GM19467 (cell line): ENCODE measurements at regions not wholly inside any gene's neighbourhood (a gene's known extent, or its start where the extent isn't known, plus 50 kb on each side); places are given as distances from the start of the nearest gene placed in this dataset.
"Not testable (repeated sequence)": the region's sequence is repeated elsewhere in the genome, so short reads cannot be mapped to it uniquely, and the experiment has no call there.

Source experiments
- ATAC-seq: cut with Tn5 transposase; IDR thresholded peaks from one replicate; pipeline ENCODE4 v1.9.1; 2021; ENCODE audit warnings: mild to moderate bottlenecking, moderate library complexity; ENCODE audit not compliant: unreplicated experiment

DNA sequence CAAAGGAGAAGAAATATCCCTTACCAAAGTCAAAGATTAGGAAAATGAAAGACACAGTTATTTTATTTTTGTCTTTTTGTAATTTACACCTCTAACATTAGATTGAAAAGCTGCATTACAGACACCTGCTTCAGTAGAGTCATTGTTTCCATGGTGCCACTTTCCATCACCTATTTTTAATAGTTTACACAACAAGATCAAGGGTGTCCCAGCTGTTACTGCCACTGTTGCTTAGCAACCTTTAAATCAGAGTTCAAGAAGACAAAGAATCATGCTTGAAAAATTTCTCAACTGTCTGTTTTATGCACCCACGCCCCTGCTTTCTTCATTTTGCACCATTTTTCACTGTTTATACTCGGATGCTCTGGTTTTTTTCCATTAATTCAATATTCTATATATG, 668.2 kb upstream of the GJE1 start:
- ATAC-seq: peak; percentile 67

DNA sequence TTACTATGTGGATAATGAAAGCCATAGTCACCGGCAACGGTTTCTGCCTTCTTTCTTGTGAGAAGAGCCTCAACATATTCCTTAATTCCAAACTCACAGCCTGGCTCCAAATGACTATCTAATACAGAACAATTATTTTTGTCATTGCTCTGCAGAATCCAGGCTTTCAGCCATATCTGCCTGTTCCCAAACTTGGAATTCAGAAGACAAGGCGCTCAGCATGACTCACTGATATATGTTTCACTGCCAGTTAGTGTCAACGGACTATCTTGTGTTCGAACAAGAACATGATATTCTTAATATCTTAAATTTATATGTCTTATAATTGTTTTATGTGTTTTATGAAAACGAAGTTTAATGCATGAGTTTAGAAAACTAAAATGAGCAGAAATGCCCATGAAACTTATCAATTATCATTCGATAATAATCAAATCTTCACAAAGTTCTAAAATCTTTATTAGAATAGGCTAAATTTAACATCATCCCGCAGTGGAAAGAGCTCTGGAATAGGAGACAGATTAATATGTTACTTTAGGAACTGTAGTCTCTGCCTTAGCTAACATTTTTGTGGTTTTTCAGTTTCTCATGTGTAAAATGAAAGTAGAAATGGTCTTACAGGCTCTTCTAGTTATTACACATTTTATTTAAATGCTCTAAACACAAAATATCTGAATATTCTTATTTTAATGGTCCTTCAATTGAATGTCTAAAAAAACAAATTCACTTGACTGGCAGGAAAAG, 669.3 kb upstream of the GJE1 start:
- ATAC-seq: peak; percentile 81

DNA sequence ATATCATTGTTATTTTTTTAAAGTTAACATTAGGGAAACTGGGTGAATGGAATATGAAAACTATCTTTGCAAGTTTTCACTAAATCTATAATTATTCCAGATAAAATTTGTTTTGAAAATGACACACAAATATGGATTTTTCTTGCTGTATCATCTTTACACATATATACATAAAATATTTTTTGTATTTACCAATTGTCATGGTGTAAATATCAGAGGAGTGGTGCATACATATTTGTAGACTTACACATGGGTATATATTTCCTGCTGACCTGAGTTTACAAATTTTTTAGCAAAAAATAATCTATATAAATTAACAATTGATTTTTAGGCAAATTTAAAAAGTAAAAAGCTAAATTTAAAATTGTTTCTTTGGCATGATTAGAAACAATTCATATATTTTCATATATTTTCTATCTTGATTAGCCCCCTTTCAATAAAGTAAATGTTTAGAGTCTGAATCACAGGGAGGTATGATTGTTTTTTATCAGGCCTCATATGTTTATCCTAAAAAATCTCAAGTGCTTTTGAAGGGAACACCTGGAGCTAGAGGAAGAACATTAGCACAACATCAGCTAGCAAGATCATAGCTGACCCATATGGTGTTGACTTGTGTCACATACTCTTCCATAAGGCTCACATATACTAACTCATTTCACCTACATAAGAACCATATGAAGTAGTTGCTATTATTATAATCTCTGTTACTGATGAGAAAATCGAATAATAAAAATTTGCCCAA, 671.8 kb upstream of the GJE1 start:
- ATAC-seq: no peak

DNA sequence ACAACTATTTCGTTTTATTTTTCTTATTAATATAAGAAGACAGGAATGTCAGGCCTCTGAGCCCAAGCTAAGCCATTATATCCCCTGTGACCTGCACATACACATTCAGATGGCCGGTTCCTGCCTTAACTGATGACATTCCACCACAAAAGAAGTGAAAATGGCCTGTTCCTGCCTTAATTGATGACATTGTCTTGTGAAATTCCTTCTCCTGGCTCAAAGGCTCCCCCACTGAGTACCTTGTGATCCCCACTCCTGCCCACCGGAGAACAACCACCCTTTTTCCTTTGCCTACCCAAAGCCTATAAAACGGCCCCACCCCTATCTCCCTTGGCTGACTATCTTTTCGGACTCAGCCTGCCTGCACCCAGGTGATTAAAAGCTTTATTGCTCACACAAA, 672.5 kb upstream of the GJE1 start:
- ATAC-seq: not testable (repeated sequence)

DNA sequence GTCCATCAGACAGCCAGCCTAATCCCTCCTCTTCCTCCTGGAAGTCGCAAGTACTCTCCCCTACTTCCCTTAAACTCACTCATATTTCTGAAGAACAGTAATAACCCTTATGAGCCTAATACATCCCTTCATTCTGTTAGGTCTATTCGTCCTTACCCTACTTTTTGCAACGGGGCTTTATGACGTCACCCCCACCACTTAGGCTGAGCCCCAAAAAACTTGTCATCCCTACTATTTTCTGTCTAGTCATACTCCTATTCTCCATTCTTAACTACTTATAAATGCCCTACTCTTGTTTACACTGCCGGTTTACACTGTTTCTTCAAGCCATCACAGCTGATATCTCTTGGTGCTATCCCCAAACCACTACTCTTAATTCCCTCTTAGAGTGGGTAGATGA, 674.7 kb upstream of the GJE1 start:
- not testable (repeated sequence) for ATAC-seq

DNA sequence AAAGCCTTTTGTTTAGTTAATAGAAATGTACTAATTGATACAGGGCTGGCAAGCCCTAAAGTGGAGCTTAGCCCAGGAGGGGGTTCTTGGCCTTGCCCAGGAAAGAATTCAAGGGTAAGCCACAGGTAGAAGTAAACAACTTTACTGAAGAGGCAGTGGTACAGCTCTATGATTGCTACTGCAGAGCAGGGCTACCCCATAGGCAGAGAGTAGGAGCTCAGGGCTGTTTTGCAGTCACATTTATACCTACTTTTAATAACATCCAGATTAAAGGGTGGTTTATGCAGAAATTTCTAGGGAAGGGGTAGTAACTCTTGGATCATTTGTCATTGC, 680.4 kb upstream of the GJE1 start:
- no peak for ATAC-seq

DNA sequence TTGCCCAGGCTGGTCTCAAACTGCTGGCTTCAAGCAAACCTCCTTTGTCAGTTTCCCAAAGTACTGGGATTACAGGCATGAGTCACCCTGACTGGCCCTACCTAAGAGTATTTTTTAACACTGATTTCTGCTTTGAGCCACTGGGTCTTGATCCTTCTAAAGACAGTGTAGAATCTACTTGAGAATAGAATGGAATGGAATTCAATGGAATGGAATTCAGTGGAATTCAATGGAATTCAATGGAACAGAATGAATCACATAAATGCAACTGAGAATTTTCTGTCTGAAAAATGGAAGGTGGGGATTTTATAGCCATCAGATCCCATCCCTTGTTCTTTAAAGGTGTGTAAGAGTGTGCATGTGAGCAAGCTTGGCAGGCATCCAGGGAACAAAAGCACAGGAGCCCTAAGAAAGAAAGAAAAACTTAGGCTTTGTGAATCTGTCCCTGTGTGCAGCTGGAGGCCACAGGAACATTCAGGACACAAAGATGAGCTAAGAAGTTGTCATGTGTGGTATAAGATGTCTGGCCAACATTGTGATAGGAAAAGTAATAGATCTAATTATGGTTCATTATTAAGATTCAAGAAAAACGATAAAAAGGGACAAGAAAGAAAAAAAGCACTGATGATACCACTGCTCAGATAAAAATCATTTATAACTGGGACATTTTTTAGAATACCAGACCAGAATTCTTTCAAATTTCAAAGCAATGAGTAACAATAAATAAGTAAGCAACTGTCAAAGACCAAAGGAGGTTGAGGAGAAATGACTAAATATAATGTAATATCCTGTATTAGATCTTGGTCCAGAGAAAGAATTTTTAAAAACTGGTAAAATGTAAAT, 681.0 kb upstream of the GJE1 start:
- ATAC-seq: no peak

DNA sequence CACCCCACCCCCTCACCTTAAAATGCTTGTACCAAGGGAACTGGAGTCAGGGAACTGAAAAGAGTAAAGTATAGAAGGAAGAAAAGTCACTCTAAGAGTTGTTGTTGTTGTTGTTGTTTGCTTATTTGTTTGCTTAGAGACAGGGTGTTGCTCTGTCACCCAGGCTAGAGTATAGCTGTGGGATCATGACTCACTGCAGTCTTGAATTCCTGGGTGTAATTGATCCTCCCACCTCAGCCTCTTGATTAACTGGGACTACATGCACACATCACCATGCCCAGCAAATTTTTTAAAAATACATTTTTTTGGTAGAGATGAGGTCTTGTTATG, 681.6 kb upstream of the GJE1 start:
- no peak for ATAC-seq

DNA sequence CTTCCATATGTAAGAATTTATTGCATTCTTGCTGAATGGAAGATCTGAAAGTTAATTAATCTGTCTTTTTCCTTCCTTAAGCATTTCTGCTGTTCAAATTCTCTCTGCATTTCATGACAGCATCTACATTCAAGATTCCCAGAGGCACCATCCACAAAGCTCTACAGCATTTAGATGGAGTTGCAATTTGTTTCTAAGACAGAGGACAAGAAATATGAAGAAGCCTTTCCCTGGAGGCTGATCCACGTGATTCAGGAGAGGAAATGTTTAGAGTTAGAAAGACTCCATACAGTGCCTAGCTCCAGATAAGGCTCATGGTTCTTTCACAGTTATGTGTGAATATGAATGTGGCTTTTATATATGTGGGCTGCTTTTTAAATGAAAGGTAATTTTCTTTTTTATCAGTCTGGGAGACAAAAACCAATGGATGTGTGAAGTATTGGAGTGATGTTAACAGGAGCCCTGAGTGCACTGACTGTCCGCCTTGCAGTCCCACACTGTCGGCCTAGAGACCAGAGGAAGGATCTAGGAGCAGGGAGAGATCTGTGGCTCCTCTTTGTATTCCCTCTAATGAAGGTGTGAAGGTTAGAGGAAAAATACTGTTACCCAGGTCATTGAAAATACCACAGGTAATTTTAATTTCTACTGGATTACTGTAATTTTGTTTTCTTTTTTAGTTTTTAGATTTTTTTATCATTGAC, 686.6 kb upstream of the GJE1 start:
- no peak for ATAC-seq

DNA sequence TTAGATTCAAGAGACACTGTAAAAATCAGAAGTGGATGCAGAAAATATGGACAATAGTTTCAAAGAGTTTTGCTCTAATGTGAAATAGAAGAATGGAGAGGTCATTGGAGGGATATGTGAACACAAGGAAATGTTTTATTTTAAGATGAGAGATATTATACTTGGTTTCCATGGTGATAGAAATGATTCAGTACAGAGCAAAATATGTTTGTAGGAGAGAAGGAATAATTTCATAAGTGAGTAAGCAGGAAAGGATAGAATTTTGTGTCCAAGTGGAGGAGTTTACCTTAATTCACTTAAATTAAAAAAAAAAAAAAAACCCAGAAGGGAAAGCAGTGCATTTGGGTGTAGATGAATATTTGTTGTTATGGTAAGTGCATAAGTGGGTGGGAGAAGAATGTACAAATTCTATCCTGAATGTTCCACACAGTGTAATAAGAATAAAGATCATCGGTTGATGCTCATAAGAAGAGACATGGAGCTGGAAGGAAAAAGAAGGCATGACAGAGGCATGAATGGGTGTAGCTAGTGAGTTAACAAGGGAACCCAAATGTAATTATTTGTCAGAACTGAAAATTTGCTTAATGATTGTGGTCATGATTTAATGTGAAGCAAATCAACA, 688.9 kb upstream of the GJE1 start:
- no peak for ATAC-seq

DNA sequence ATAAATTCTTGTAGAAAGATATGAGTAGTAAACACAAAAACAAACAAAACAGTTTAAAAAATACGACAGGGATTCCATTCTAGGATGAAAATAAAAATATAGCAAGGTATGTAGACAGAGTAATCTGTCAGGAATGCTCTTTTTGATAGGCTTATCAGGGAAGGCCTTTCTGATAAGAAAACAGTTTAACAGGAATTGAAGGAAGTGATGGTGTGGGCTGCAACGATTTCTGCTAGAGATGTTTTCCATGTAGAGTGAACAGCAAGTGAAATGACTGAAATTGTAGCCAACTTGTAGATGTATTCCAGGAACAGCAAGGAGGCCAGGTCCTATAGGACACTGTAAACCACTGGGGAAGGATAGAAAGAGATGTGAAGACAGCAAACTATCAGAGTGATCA, 689.7 kb upstream of the GJE1 start:
- ATAC-seq: no peak

DNA sequence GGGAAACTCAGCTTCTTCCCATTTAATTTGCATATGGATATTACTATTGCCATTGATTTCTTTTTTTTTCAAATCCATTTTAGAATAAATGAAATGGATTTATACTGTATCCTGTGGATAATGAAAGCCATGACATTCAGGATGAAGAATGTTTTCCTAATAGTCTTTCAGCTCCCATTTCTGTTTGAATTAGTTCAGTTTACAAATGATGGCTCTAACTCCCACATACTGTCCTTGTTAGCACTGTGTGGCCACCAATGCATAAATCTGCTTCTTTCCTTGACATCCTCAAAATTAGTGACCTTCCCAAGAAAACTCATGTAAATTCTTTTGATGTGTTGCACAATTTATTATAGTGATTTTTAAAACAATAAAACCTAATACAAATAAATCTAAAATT, 693.2 kb upstream of the GJE1 start:
- no peak for ATAC-seq

DNA sequence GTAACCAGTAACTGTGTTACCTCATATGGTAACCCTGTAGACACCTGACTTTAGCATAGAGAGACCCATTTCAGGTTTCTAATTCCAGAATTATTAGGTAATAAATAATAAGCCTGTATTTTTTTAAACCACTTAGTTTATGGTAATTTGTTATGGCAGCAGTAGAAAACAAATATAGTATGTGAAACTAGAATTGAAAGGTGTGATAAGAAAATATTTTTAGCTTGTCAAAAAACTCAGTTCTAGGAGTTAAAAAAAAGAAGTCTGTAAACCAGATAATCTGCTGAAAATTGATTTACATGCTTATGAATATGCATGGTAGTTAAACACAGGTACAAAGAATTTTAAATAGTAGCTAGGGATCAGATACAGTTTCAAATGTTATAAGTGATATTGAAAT, 695.0 kb upstream of the GJE1 start:
- ATAC-seq: no peak

DNA sequence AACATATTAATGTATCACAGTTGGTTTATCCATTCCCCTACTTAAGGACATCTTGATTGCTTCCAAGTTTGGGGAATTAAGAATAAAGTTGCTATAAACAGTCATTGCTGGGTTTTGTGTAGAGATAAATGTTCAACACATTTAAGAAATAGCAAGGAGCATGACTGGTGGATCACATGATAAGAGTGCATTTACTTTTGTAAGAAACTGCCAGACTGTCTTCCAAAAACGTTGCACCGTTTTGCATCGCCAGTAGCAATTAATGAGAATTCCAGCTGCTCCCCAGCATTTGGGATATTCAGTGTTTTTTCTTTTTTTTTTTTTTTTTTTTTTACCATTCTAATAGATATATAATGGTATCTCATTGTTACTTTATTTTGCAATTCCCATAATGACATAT, 695.7 kb upstream of the GJE1 start:
- ATAC-seq: no peak

DNA sequence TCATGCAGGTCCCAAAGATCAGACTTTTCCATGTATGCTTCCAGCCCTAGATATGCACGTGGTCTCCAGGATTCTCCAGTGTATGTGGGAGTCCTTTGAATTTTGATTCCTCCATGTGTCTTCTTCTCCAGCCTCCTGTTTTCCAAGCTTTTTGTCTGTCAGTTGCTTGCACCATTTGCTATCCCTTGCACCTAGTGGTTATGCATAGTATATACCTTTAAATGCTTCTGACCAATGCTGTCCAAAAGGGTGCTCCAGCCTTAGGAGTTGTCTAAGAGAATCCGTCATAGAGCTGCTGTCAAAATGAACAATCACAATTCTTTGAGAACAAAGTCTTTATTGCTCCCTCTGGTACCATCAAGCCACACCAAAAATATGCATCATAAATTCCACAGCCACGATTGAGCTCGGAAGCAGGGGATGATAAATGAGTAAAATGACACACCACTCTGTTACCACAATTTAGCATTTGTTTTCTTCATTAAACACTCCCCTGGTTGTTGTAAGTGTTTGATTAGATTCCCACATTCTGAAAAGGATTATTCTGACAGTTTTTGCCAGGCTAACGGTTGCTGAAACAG, 706.2 kb upstream of the GJE1 start:
- no peak for ATAC-seq

DNA sequence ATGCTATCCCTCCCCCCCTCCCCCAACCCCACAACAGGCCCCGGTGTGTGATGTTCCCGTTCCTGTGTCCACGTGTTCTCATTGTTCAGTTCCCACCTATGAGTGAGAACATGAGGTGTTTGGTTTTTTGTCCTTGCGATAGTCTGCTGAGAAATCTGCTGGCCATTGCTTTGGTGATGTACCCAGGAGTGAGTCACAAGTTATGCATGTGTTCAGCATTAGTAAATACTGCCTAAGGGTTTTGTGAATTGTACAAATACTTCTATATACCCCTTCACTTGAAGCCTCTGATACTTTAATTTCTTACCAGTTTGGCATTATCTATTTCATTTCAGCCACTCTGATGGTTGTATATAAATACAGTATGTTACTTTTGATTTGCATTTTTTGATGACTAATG, 711.3 kb upstream of the GJE1 start:
- no peak for ATAC-seq

DNA sequence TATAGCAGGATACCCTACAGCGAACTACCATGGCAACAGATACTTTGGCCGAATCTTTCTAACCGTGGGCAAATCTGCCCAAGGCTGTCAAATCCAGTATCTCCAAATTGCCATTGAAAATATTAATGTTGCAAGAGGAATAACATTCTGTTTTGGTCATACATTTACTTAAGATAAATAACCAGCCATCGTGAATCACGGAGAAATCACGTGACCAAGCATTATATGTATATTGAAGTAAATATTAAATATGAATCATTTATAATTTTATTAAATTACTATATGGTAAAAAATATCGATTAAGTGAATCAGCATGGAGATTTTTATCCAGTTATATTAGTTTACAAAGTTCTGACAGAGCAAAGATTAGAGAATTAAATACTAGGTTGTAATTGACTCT, 714.6 kb upstream of the GJE1 start:
- ATAC-seq: no peak

DNA sequence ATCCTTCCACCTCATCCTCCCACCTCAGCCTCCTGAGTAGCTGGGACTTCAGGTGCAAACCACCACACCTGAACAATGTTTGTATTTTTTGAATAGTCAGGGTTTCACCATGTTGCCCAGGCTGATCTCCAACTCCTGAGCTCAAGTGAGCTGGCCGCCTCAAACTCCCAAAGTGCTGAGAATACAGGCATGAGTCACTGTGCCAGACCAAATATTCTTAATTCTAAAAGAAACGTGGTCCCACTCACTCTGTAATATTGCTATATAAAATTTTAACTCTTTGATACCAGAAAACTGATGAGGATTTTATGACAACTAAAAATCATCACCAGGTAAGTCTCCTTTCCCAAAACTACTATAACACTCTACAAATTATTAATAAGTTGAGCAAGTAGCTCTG, 716.8 kb upstream of the GJE1 start:
- no peak for ATAC-seq

DNA sequence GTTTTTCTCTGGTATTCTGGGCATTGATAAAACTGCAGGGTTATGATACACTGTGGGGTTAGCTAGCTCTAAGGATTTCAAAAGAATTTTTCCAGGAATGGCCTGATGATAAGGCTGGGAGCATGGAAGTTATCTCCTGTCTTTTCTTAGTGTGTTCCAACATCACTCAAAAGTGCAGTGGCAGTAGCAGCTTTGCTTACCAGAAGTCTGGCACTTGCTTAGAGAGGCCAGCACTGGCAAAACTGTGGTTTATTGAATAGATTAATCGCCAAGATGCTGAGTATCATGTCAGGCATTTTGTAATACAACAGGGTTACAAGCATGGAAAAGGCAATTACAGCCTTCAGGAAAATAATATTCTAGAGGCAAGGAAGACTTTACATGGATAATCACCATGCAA, 719.5 kb upstream of the GJE1 start:
- no peak for ATAC-seq

DNA sequence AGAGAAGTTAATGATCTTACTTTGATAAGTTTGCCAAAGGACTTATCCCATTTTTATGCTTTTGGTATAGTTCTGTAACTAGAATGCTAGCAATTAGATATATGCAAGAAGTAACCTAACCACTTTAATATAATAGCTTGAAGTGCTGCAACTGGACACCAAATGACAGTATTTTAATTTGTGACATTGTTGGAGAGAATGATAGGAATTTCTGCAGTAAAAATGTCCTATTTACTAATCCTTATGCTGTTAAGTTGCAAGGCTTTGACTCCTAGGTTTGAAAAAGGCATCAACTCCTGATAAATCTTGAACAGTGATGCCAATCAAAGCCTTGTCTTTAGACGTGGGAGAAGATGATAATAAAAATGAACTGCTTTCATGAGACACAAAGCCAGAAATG, 726.0 kb upstream of the GJE1 start:
- ATAC-seq: no peak

DNA sequence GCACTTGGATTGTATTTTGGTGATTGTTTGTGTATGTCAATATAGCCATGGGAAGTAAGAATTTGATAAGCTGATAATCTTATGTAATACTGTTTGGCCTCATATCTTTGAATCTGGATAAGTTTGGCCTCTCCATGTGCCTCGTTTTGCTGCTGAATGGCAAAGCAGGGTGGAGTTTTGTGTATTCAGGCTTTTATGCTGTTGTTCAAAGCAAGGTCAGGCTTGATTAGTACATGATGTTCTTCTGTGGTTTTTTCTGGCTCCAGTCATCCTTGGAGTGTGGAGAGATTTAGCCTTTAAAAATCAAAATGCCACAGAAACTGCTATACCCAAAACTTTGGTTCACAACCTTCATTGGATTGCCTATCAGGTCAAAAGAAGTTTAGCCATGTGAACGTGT, 728.9 kb upstream of the GJE1 start:
- no peak for ATAC-seq
